Activated naive CD4-positive, alpha-beta T cell treated with anti-CD3 and anti-CD28 coated beads for 36 hours (primary cell): ENCODE measurements at regions not wholly inside any gene's neighbourhood (a gene's known extent, or its start where the extent isn't known, plus 50 kb on each side); places are given as distances from the start of the nearest gene placed in this dataset.

ENCODE experiments used
- CTCF ChIA-PET: fragments of 350-600 bp; sonication (Branson Sonifier 250); formaldehyde crosslinking; loops from one replicate; lab custom pipeline; 2021; ENCODE audit warnings: antibody characterized with exemption; lab: Charles Lee
- DNase-seq: peaks from one replicate; pipeline ENCODE4 v3.0.0-alpha.2; 2020
- H3K27ac Mint-ChIP-seq: one replicate; pipeline ENCODE4 v1.8.0; 2021; ENCODE audit warnings: mild to moderate bottlenecking, mixed read lengths
- H3K27me3 Mint-ChIP-seq: one replicate; pipeline ENCODE4 v1.8.0; 2021; ENCODE audit warnings: low read depth, mixed read lengths
- H3K36me3 Mint-ChIP-seq: one replicate; pipeline ENCODE4 v1.8.0; 2021; ENCODE audit warnings: low read depth, mixed read lengths
- H3K4me1 Mint-ChIP-seq: one replicate; pipeline ENCODE4 v1.8.0; 2021; ENCODE audit warnings: low read depth, mixed read lengths
- H3K4me3 Mint-ChIP-seq: one replicate; pipeline ENCODE4 v1.8.0; 2021; ENCODE audit warnings: mild to moderate bottlenecking, moderate library complexity, mixed read lengths
- H3K9me3 Mint-ChIP-seq: one replicate; pipeline ENCODE4 v1.8.0; 2021; ENCODE audit warnings: mixed read lengths
- intact Hi-C: fragments of 100-400 bp; cut with micrococcal nuclease; formaldehyde crosslinking; loops from one replicate; pipeline ENCODE4 v1.15.1; 2023

- Mint-ChIP-seq H3K27ac (no peak overlapping the region), H3K36me3 (no peaks in the 10 kb centered on the region), H3K4me3 (no peak overlapping the region), H3K4me1 (no peaks in the 10 kb centered on the region), H3K9me3 (peaks cover 2% of the 10 kb centered on the region), H3K27me3 (no peaks in the 10 kb centered on the region)
- intact Hi-C loops, result no loop called here
- no peak for DNase-seq
- CTCF ChIA-PET, result interaction anchor here (0.6 kb wide), 1 partner anchor 830 kb away, joined by 3 read pairs; no protein-coding TSS in a partner anchor
Observed at GRCh38 chr13:83563499-83563898, 318.8 kb downstream of the SLITRK1 start.

- intact Hi-C loops, result no loop called here
- Mint-ChIP-seq H3K27ac (no peak overlapping the region), H3K9me3 (peaks cover 3% of the 10 kb centered on the region), H3K36me3 (no peaks in the 10 kb centered on the region), H3K4me1 (no peaks in the 10 kb centered on the region), H3K4me3 (no peak overlapping the region), H3K27me3 (no peaks in the 10 kb centered on the region)
- CTCF ChIA-PET, result no interaction called here
- DNase-seq, result no peak
Observed at GRCh38 chr13:83557845-83558244, 324.4 kb downstream of the SLITRK1 start.

- Mint-ChIP-seq H3K9me3 (peaks cover 1% of the 10 kb centered on the region), H3K4me3 (no peak overlapping the region), H3K27ac (no peak overlapping the region), H3K36me3 (no peaks in the 10 kb centered on the region), H3K4me1 (no peaks in the 10 kb centered on the region), H3K27me3 (no peaks in the 10 kb centered on the region)
- no peak for DNase-seq
- CTCF ChIA-PET, result no interaction called here
- intact Hi-C loops, result no loop called here
Observed at GRCh38 chr13:83549671-83550070, 332.6 kb downstream of the SLITRK1 start.

GRCh38 chr13:83547043-83547442 is 335.2 kb downstream of the SLITRK1 start:
- H3K4me1 Mint-ChIP-seq, result no peaks in the 10 kb centered on the region
- no peak overlapping the region for H3K27ac Mint-ChIP-seq
- no peak overlapping the region for H3K4me3 Mint-ChIP-seq
- H3K27me3 Mint-ChIP-seq, result no peaks in the 10 kb centered on the region
- intact Hi-C loops, result no loop called here
- DNase-seq, result no peak
- no peaks in the 10 kb centered on the region for H3K36me3 Mint-ChIP-seq
- CTCF ChIA-PET, result no interaction called here
- peaks cover 7% of the 10 kb centered on the region for H3K9me3 Mint-ChIP-seq

GRCh38 chr13:83546476-83546875 is 335.8 kb downstream of the SLITRK1 start:
- CTCF ChIA-PET, result no interaction called here
- Mint-ChIP-seq H3K4me1 (no peaks in the 10 kb centered on the region), H3K9me3 (peaks cover 7% of the 10 kb centered on the region), H3K27me3 (no peaks in the 10 kb centered on the region), H3K36me3 (no peaks in the 10 kb centered on the region), H3K27ac (no peak overlapping the region), H3K4me3 (no peak overlapping the region)
- intact Hi-C loops, result no loop called here
- no peak for DNase-seq

GRCh38 chr13:83538636-83539035 is 343.6 kb downstream of the SLITRK1 start:
- intact Hi-C loops, result no loop called here
- H3K4me1 Mint-ChIP-seq, result no peaks in the 10 kb centered on the region
- no peaks in the 10 kb centered on the region for H3K27me3 Mint-ChIP-seq
- no peak for DNase-seq
- H3K36me3 Mint-ChIP-seq, result no peaks in the 10 kb centered on the region
- CTCF ChIA-PET, result no interaction called here
- H3K4me3 Mint-ChIP-seq, result no peak overlapping the region
- H3K9me3 Mint-ChIP-seq, result peaks cover 24% of the 10 kb centered on the region
- no peak overlapping the region for H3K27ac Mint-ChIP-seq

GRCh38 chr13:83536941-83537340 is 345.3 kb downstream of the SLITRK1 start:
- intact Hi-C loops, result no loop called here
- Mint-ChIP-seq H3K9me3 (peaks cover 19% of the 10 kb centered on the region), H3K27me3 (no peaks in the 10 kb centered on the region), H3K36me3 (no peaks in the 10 kb centered on the region), H3K4me3 (no peak overlapping the region), H3K4me1 (no peaks in the 10 kb centered on the region), H3K27ac (no peak overlapping the region)
- CTCF ChIA-PET, result no interaction called here
- DNase-seq, result no peak

- no peaks in the 10 kb centered on the region for H3K27me3 Mint-ChIP-seq
- CTCF ChIA-PET, result no interaction called here
Observed at GRCh38 chr13:83536153-83536552, 346.1 kb downstream of the SLITRK1 start.

GRCh38 chr13:83532809-83533208 is 349.5 kb downstream of the SLITRK1 start:
- peaks cover 1% of the 10 kb centered on the region for H3K9me3 Mint-ChIP-seq
- DNase-seq, result no peak
- no peak overlapping the region for H3K4me3 Mint-ChIP-seq
- no peaks in the 10 kb centered on the region for H3K27me3 Mint-ChIP-seq
- H3K36me3 Mint-ChIP-seq, result no peaks in the 10 kb centered on the region
- CTCF ChIA-PET, result no interaction called here
- H3K27ac Mint-ChIP-seq, result no peak overlapping the region
- no peaks in the 10 kb centered on the region for H3K4me1 Mint-ChIP-seq
- intact Hi-C loops, result no loop called here

More at GRCh38 chr13:83536153-83536552, 346.1 kb downstream of the SLITRK1 start:
- H3K4me3 Mint-ChIP-seq, result no peak overlapping the region
- no peaks in the 10 kb centered on the region for H3K36me3 Mint-ChIP-seq
- no peaks in the 10 kb centered on the region for H3K4me1 Mint-ChIP-seq
- DNase-seq, result no peak
- intact Hi-C loops, result no loop called here
- H3K27ac Mint-ChIP-seq, result no peak overlapping the region
- peaks cover 19% of the 10 kb centered on the region for H3K9me3 Mint-ChIP-seq

- Mint-ChIP-seq H3K36me3 (no peaks in the 10 kb centered on the region), H3K4me1 (no peaks in the 10 kb centered on the region), H3K27me3 (no peaks in the 10 kb centered on the region), H3K9me3 (no peaks in the 10 kb centered on the region), H3K4me3 (no peak overlapping the region), H3K27ac (no peak overlapping the region)
- CTCF ChIA-PET, result no interaction called here
- intact Hi-C loops, result no loop called here
- no peak for DNase-seq
Observed at GRCh38 chr13:83531022-83531421, 351.3 kb downstream of the SLITRK1 start.

GRCh38 chr13:83516781-83517180 is 365.5 kb downstream of the SLITRK1 start:
- Mint-ChIP-seq H3K9me3 (peaks cover 4% of the 10 kb centered on the region), H3K4me1 (no peaks in the 10 kb centered on the region), H3K36me3 (no peaks in the 10 kb centered on the region), H3K4me3 (no peak overlapping the region), H3K27me3 (no peaks in the 10 kb centered on the region), H3K27ac (no peak overlapping the region)
- intact Hi-C loops, result no loop called here
- CTCF ChIA-PET, result no interaction called here
- no peak for DNase-seq

GRCh38 chr13:83515268-83516015 is 366.8 kb downstream of the SLITRK1 start:
- Mint-ChIP-seq H3K4me3 (no peak overlapping the region), H3K27me3 (no peaks in the 10 kb centered on the region), H3K27ac (no peak overlapping the region), H3K4me1 (no peaks in the 10 kb centered on the region), H3K36me3 (no peaks in the 10 kb centered on the region), H3K9me3 (peaks cover 4% of the 10 kb centered on the region)
- intact Hi-C loops, result no loop called here
- CTCF ChIA-PET, result no interaction called here
- no peak for DNase-seq

- CTCF ChIA-PET, result no interaction called here
- Mint-ChIP-seq H3K27ac (no peak overlapping the region), H3K36me3 (no peaks in the 10 kb centered on the region), H3K4me1 (no peaks in the 10 kb centered on the region), H3K27me3 (no peaks in the 10 kb centered on the region), H3K9me3 (peaks cover 2% of the 10 kb centered on the region), H3K4me3 (no peak overlapping the region)
- intact Hi-C loops, result no loop called here
- no peak for DNase-seq
Observed at GRCh38 chr13:83508771-83509301, 373.4 kb downstream of the SLITRK1 start.
